ENCODE measurements at regions not wholly inside any gene's neighbourhood (a gene's known extent, or its start where the extent isn't known, plus 50 kb on each side); places are given as distances from the start of the nearest gene placed in this dataset.
"Not testable (repeated sequence)": the region's sequence is repeated elsewhere in the genome, so short reads cannot be mapped to it uniquely, and the experiment has no call there.

DNA sequence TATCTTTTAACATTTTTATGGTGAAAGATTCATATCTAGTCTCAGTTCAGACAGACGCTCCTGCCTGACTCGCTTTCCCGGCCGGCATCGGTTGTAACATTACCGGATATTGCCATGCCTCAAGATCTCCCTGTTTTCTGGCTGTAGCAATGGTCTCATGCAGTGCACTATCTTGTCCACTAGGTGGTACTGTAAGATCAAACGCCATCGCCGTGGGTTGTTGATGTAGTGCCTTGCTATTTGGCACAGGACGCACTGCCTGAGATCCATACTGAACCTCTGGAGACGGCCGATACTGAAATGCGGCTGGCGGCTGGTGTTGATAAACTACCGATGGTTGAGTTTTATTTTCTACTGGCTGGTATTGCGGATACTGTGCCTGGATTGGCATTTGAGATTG is 75.9 kb upstream of the ZNF195 start:
- TF ChIP-seq, protein P1, sequence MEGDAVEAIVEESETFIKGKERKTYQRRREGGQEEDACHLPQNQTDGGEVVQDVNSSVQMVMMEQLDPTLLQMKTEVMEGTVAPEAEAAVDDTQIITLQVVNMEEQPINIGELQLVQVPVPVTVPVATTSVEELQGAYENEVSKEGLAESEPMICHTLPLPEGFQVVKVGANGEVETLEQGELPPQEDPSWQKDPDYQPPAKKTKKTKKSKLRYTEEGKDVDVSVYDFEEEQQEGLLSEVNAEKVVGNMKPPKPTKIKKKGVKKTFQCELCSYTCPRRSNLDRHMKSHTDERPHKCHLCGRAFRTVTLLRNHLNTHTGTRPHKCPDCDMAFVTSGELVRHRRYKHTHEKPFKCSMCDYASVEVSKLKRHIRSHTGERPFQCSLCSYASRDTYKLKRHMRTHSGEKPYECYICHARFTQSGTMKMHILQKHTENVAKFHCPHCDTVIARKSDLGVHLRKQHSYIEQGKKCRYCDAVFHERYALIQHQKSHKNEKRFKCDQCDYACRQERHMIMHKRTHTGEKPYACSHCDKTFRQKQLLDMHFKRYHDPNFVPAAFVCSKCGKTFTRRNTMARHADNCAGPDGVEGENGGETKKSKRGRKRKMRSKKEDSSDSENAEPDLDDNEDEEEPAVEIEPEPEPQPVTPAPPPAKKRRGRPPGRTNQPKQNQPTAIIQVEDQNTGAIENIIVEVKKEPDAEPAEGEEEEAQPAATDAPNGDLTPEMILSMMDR (IDR thresholded peaks at IDR 0.05; ENCODE audit: insufficient read depth, low read length, severe bottlenecking): peak; percentile 52
- not testable (repeated sequence) for FAIRE-seq; H3K4me3 ChIP-seq (ENCODE audit: low read depth, low read length); H3K36me3 ChIP-seq (ENCODE audit: control insufficient read depth, insufficient read depth, low read length); H3K27me3 ChIP-seq (ENCODE audit: control insufficient read depth, insufficient read depth, low read length)
- peak; percentile 56 for DNase-seq (ENCODE audit: low read depth)

DNA sequence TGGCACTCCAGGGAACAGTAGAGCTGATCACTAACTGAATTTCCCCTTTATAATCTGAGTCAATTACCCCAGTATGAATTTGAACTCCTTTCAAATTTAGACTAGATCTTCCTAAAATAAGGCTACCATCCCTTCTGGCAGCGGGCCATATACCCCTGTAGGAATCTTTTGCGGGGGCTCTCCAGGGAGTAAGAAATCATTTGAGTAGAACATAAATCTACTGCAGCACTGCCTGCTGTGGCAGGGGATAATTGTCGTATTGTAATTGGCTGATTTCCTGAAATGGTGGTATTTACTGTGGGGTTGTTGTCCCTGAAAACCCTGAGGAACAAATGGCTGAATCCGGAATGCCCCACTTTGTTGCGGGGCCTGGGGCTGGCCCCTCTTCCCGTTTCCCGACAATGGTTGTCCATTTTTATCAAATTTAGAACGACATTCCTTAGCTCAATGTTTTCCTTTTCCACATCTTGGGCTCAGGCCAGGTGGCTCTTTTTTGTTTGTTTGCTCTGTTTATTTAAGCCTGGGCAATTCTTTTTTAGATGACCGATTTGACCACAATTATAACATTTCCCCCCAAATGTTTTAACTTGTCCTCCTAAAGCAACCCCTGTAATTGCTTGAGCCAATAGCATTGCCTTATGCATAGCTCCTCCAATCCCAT is 74.8 kb upstream of the ZNF195 start:
- not testable (repeated sequence) for DNase-seq (ENCODE audit: low read depth); H3K27me3 ChIP-seq (ENCODE audit: control insufficient read depth, insufficient read depth, low read length); FAIRE-seq; H3K36me3 ChIP-seq (ENCODE audit: control insufficient read depth, insufficient read depth, low read length); H3K4me3 ChIP-seq (ENCODE audit: low read depth, low read length)

DNA sequence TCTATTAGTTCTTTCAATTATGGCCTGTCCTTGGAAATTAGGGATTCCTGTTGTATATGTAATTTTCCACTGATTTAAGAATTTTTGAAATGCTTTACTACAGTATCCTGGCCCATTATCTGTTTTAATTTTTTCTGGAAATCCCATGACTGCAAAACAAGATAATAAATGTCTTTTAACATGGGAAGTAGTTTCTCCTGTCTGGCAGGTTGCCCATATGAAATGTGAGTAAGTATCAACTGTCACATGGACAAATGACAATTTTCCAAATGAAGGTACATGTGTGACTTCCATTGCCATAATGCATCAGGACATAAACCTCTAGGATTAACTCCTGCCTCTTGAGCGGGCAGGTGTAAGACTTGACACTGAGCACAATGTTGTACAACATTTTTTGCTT is 71.9 kb upstream of the ZNF195 start:
- DNase-seq (ENCODE audit: low read depth); H3K4me3 ChIP-seq (ENCODE audit: low read depth, low read length); H3K36me3 ChIP-seq (ENCODE audit: control insufficient read depth, insufficient read depth, low read length); H3K27me3 ChIP-seq (ENCODE audit: control insufficient read depth, insufficient read depth, low read length); FAIRE-seq: not testable (repeated sequence)

DNA sequence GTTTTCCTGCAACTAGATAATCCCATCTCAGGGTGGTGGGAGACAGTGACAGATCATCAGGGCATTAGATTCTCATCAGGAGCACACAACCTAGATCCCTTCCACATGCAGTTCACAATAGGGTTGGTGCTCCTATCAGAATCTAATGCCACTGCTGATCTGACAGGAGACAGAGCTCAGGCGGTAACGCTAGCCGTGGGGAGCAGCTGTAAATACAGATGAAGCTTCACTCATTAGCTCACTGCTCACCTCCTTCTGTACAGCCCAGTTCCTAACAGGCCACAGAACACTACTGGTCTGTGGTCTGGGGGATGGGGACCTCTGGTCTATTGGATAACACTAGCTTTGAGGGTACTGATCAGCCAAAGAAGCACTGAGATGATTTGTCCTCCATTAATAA is 66.6 kb upstream of the ZNF195 start:
- not testable (repeated sequence) for H3K36me3 ChIP-seq (ENCODE audit: control insufficient read depth, insufficient read depth, low read length); DNase-seq (ENCODE audit: low read depth); H3K27me3 ChIP-seq (ENCODE audit: control insufficient read depth, insufficient read depth, low read length); H3K4me3 ChIP-seq (ENCODE audit: low read depth, low read length); FAIRE-seq

DNA sequence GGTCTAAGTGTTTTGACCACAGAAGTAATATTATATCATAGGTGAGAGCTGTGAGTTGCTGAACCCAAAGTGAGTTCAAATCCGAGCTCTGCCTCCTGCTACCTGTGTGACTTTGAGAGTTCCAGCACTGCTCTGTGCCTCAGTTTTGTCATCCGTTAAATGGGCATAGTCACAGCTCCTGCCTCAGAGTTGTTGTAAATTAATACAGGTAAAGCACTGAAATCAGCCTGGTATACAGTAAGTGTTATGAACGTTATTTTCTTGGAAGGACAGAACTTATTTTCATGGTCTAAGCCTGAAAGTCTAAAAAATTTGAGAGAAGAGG is 65.4 kb upstream of the ZNF195 start:
- not testable (repeated sequence) for H3K36me3 ChIP-seq (ENCODE audit: control insufficient read depth, insufficient read depth, low read length); H3K4me3 ChIP-seq (ENCODE audit: low read depth, low read length); DNase-seq (ENCODE audit: low read depth); FAIRE-seq; H3K27me3 ChIP-seq (ENCODE audit: control insufficient read depth, insufficient read depth, low read length)

DNA sequence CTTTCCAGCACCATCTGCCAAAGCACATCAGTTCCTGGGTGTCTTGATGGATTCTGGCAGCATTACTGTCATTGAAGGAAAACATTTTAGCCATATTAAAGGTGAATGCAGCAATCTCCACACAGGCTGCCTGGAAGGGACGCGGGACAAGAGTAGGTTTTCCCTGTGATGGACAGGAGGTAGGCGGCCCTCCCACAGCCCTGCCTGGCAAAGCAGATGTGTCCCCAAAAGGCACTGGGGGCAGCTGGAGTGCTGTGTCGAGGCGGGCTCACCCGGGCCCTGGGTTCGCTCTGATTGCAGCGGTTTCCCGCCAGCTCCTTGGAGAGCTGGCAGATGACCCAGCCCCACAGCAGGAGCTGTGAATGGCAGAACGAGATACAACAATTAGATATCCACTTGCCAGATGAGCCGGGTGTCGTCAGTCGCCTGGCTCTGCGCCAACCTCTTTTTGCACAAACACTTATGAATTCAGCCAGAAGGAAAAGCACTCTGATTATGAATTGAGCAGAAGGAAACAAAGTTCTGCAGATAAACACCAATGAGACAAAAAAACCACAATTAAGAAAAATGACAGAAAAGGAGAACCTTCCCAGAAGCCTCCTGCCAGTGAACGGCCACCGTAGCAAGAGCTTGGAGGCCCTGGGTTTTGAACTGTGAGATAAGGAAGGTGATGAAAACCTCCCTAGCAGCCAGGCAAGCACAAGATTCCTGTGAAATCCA is 64.9 kb upstream of the ZNF195 start:
- not testable (repeated sequence) for H3K36me3 ChIP-seq (ENCODE audit: control insufficient read depth, insufficient read depth, low read length); H3K27me3 ChIP-seq (ENCODE audit: control insufficient read depth, insufficient read depth, low read length); FAIRE-seq; H3K4me3 ChIP-seq (ENCODE audit: low read depth, low read length); DNase-seq (ENCODE audit: low read depth)

DNA sequence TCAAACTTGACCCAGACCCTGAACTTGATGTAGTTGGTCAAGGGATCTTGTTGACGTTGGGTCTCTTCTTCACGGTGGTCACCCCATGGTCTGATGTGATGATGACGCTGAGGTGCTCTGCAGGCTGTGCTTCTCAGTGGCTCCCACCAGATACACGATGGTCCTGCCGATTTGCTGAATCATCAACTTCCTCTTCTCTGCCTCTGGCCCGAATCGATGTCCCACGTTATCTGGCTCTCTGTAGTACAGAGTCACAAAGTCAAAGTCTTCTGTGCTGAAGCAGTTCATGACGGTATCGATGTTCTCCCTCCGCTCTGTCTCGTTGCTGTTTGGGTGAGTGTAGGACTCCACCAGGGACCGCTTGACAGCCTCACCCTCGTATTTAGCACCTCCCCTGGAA is 58.5 kb upstream of the ZNF195 start:
- FAIRE-seq; DNase-seq (ENCODE audit: low read depth); H3K27me3 ChIP-seq (ENCODE audit: control insufficient read depth, insufficient read depth, low read length); H3K4me3 ChIP-seq (ENCODE audit: low read depth, low read length); H3K36me3 ChIP-seq (ENCODE audit: control insufficient read depth, insufficient read depth, low read length): not testable (repeated sequence)

DNA sequence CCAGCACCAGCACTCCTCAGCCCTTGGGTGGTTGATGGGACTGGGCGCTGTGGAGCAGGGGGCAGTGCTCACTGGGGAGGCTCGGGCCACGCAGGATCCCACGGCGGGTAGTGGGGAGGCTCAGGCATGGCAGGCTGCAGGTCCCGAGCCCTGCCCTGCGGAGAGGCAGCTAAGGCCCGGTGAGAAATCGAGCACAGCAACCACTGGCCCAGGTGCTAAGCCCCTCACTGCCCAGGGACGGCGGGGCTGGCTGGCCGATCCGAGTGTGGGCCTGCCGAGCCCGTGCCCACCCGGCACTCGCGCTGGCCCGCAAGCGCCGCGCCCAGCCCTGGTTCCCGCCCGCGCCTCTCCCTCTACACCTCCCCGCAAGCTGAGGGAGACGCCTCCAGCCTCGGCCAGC is 56.0 kb upstream of the ZNF195 start:
- TF ChIP-seq, protein P1 (IDR thresholded peaks at IDR 0.05; ENCODE audit: insufficient read depth, low read length, severe bottlenecking): no peak
- no peak for FAIRE-seq
- Histone ChIP-seq H3K4me3 (ENCODE audit: low read depth, low read length) (no peak overlapping the region), H3K36me3 (ENCODE audit: control insufficient read depth, insufficient read depth, low read length) (no peaks in the 10 kb centered on the region), H3K27me3 (ENCODE audit: control insufficient read depth, insufficient read depth, low read length) (no peaks in the 10 kb centered on the region)
- no peak for DNase-seq (ENCODE audit: low read depth)

DNA sequence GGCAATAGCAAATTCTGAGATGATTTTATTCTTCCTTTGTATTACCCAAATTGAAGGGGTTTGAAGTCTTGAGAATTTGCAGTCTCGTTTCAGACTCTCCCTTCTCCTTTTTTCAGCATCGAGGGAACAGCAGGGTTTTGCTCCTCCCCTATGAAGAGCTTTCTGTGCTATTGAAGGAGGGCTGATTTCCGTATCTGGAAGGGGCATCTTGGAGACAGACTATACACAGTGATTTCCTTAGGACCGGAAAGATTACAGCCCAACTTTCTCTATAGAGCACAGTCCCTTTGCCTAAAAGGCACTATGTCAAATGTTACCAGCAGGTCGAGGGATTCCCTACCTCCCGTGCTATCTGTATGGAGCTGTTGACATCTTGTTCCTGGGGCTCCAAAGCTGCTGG is 50.2 kb upstream of the ZNF195 start:
- not testable (repeated sequence) for DNase-seq (ENCODE audit: low read depth); H3K36me3 ChIP-seq (ENCODE audit: control insufficient read depth, insufficient read depth, low read length); FAIRE-seq; H3K27me3 ChIP-seq (ENCODE audit: control insufficient read depth, insufficient read depth, low read length); H3K4me3 ChIP-seq (ENCODE audit: low read depth, low read length)
